ENCODE measurements at regions not wholly inside any gene's neighbourhood (a gene's known extent, or its start where the extent isn't known, plus 50 kb on each side); places are given as distances from the start of the nearest gene placed in this dataset.

DNA sequence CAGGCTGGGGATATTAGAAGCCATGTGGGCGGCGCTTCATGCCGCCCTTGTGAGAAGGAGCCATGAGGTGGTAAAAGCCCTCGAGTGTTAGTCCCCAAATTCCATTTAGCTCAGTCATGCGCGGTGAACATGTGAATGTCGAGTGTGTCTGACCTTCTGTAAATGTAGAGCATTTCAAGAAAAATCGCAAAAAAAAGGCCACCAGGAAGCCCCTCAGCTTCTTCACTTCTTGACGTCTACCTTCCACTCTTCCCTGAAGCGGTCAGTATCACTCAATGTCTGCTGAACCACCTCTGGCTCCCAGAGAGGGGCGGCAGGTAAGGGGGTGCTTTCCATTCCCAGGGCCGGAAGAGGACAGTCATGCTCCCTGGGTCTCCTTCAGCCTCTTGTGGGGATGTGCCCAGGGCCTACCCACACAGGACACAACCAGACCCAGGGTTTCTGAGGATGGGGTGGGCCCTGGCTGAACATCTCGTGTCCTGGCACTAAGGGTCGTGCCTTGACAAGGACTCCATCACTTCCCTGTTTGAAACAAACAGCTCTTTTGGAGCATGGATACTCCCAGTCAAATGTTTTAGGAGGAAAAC lies 274.9 kb downstream of the FAM43A start:
- no peak overlapping the region for H3K27ac ChIP-seq (ENCODE audit: low read depth, low read length)
- H3K9me3 ChIP-seq (ENCODE audit: low read depth, low read length): no peaks in the 10 kb centered on the region
- no peaks in the 10 kb centered on the region for H3K27me3 ChIP-seq (ENCODE audit: insufficient read depth, low read length)
- DNase-seq (ENCODE audit: insufficient read length, low spot score, missing footprints): no peak
- no peaks in the 10 kb centered on the region for H3K79me2 ChIP-seq (ENCODE audit: insufficient read depth, low read length)
- H2AFZ ChIP-seq (ENCODE audit: low read length): no peak overlapping the region
- H3K4me2 ChIP-seq (ENCODE audit: insufficient read depth, low read length): no peak overlapping the region
- H3K4me3 ChIP-seq (ENCODE audit: insufficient read depth, low read length): no peak overlapping the region
- H3K36me3 ChIP-seq (ENCODE audit: insufficient read depth, low read length): no peaks in the 10 kb centered on the region
- TF ChIP-seq, protein P1, sequence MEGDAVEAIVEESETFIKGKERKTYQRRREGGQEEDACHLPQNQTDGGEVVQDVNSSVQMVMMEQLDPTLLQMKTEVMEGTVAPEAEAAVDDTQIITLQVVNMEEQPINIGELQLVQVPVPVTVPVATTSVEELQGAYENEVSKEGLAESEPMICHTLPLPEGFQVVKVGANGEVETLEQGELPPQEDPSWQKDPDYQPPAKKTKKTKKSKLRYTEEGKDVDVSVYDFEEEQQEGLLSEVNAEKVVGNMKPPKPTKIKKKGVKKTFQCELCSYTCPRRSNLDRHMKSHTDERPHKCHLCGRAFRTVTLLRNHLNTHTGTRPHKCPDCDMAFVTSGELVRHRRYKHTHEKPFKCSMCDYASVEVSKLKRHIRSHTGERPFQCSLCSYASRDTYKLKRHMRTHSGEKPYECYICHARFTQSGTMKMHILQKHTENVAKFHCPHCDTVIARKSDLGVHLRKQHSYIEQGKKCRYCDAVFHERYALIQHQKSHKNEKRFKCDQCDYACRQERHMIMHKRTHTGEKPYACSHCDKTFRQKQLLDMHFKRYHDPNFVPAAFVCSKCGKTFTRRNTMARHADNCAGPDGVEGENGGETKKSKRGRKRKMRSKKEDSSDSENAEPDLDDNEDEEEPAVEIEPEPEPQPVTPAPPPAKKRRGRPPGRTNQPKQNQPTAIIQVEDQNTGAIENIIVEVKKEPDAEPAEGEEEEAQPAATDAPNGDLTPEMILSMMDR (IDR thresholded peaks at IDR 0.05; ENCODE audit: extremely low read depth, low read depth, low read length): no peak
- H3K4me1 ChIP-seq (ENCODE audit: insufficient read depth, low read length): no peaks in the 10 kb centered on the region
- no peaks in the 10 kb centered on the region for H4K20me1 ChIP-seq (ENCODE audit: insufficient read depth, low read length)

- TF ChIP-seq, protein P1 (IDR thresholded peaks at IDR 0.05; ENCODE audit: extremely low read depth, low read depth, low read length): no peak
- Histone ChIP-seq H2AFZ (ENCODE audit: low read length) (no peak overlapping the region), H3K9me3 (ENCODE audit: low read depth, low read length) (no peaks in the 10 kb centered on the region), H3K4me3 (ENCODE audit: insufficient read depth, low read length) (no peak overlapping the region), H3K4me2 (ENCODE audit: insufficient read depth, low read length) (no peak overlapping the region), H3K36me3 (ENCODE audit: insufficient read depth, low read length) (no peaks in the 10 kb centered on the region), H4K20me1 (ENCODE audit: insufficient read depth, low read length) (no peaks in the 10 kb centered on the region), H3K79me2 (ENCODE audit: insufficient read depth, low read length) (no peaks in the 10 kb centered on the region), H3K27me3 (ENCODE audit: insufficient read depth, low read length) (peaks cover 2% of the 10 kb centered on the region), H3K27ac (ENCODE audit: low read depth, low read length) (no peak overlapping the region), H3K4me1 (ENCODE audit: insufficient read depth, low read length) (no peaks in the 10 kb centered on the region)
- DNase-seq (ENCODE audit: insufficient read length, low spot score, missing footprints): no peak
Observed at GRCh38 chr3:194961149-194961548, 275.5 kb downstream of the FAM43A start.

GRCh38 chr3:194961571-194961970 lies 275.9 kb downstream of the FAM43A start:
- no peak for DNase-seq (ENCODE audit: insufficient read length, low spot score, missing footprints)
- H3K36me3 ChIP-seq (ENCODE audit: insufficient read depth, low read length): no peaks in the 10 kb centered on the region
- no peak overlapping the region for H2AFZ ChIP-seq (ENCODE audit: low read length)
- H3K27me3 ChIP-seq (ENCODE audit: insufficient read depth, low read length): peaks cover 5% of the 10 kb centered on the region
- H3K4me2 ChIP-seq (ENCODE audit: insufficient read depth, low read length): no peak overlapping the region
- H3K9me3 ChIP-seq (ENCODE audit: low read depth, low read length): no peaks in the 10 kb centered on the region
- no peak overlapping the region for H3K4me3 ChIP-seq (ENCODE audit: insufficient read depth, low read length)
- H3K27ac ChIP-seq (ENCODE audit: low read depth, low read length): no peak overlapping the region
- no peaks in the 10 kb centered on the region for H4K20me1 ChIP-seq (ENCODE audit: insufficient read depth, low read length)
- no peaks in the 10 kb centered on the region for H3K4me1 ChIP-seq (ENCODE audit: insufficient read depth, low read length)
- TF ChIP-seq, protein P1 (IDR thresholded peaks at IDR 0.05; ENCODE audit: extremely low read depth, low read depth, low read length): no peak
- no peaks in the 10 kb centered on the region for H3K79me2 ChIP-seq (ENCODE audit: insufficient read depth, low read length)

GRCh38 chr3:194962056-194962455 lies 276.4 kb downstream of the FAM43A start:
- TF ChIP-seq, protein P1 (IDR thresholded peaks at IDR 0.05; ENCODE audit: extremely low read depth, low read depth, low read length): no peak
- H3K4me3 ChIP-seq (ENCODE audit: insufficient read depth, low read length): no peak overlapping the region
- H3K4me2 ChIP-seq (ENCODE audit: insufficient read depth, low read length): no peak overlapping the region
- no peaks in the 10 kb centered on the region for H3K4me1 ChIP-seq (ENCODE audit: insufficient read depth, low read length)
- peaks cover 8% of the 10 kb centered on the region for H3K27me3 ChIP-seq (ENCODE audit: insufficient read depth, low read length)
- no peak overlapping the region for H3K27ac ChIP-seq (ENCODE audit: low read depth, low read length)
- no peak for DNase-seq (ENCODE audit: insufficient read length, low spot score, missing footprints)
- H4K20me1 ChIP-seq (ENCODE audit: insufficient read depth, low read length): no peaks in the 10 kb centered on the region
- no peak overlapping the region for H2AFZ ChIP-seq (ENCODE audit: low read length)
- no peaks in the 10 kb centered on the region for H3K9me3 ChIP-seq (ENCODE audit: low read depth, low read length)
- no peaks in the 10 kb centered on the region for H3K79me2 ChIP-seq (ENCODE audit: insufficient read depth, low read length)
- H3K36me3 ChIP-seq (ENCODE audit: insufficient read depth, low read length): no peaks in the 10 kb centered on the region
